ENCODE measurements at regions not wholly inside any gene's neighbourhood (a gene's known extent, or its start where the extent isn't known, plus 50 kb on each side); places are given as distances from the start of the nearest gene placed in this dataset.

- no peaks in the 10 kb centered on the region for H3K36me3 Mint-ChIP-seq (ENCODE audit: low read depth)
- no peaks in the 10 kb centered on the region for H3K79me2 ChIP-seq (replicated peaks; ENCODE audit: insufficient read depth)
- peaks cover 21% of the 10 kb centered on the region for H3K4me1 Mint-ChIP-seq
- DNase-seq (ENCODE audit: low spot score) (no peak), ATAC-seq (no peak)
- H3K27me3 Mint-ChIP-seq (ENCODE audit: insufficient read depth, low read depth, poor library complexity), result peaks cover 6% of the 10 kb centered on the region
- no peaks in the 10 kb centered on the region for H4K20me1 ChIP-seq (replicated peaks; ENCODE audit: insufficient read depth)
- H3K9me2 ChIP-seq (ENCODE audit: insufficient read depth), result 0 out of 2 replicates have a peak, but pooled peaks cover 10% of the 10 kb centered on the region
- no peak for TF ChIP-seq NANOG (IDR thresholded peaks at IDR 0.05; ENCODE audit: borderline replicate concordance)
- TF ChIP-seq STAT1 (IDR thresholded peaks at IDR 0.05; ENCODE audit: unreplicated experiment), result no peak
- TF ChIP-seq EZH2phosphoT487 (IDR thresholded peaks at IDR 0.05; ENCODE audit: unreplicated experiment), result no peak
- TF ChIP-seq CTCF (conservative IDR thresholded peaks at IDR 0.05; ENCODE audit: low read depth in 2 of 2), result no peak
- no peak for TF ChIP-seq ZNF331 (CRISPR knock-in tag; IDR thresholded peaks at IDR 0.05; ENCODE audit: low read depth)
- TF ChIP-seq REST (IDR thresholded peaks at IDR 0.05; ENCODE audit: unreplicated experiment), result no peak
- no peak for TF ChIP-seq EZH2 (IDR thresholded peaks at IDR 0.05; ENCODE audit: low read depth, unreplicated experiment)
- no peak for TF ChIP-seq ZNF114 (CRISPR knock-in tag; IDR thresholded peaks at IDR 0.05)
- no peak for TF ChIP-seq CREB1 (CRISPR knock-in tag; IDR thresholded peaks at IDR 0.05; ENCODE audit: low read depth)
- TF ChIP-seq JUNB (IDR thresholded peaks at IDR 0.05; ENCODE audit: unreplicated experiment), result no peak
- no peak for TF ChIP-seq ZNF462 (CRISPR knock-in tag; IDR thresholded peaks at IDR 0.05)
- TF ChIP-seq ETS1 (IDR thresholded peaks at IDR 0.05), result no peak
- H3K4me3 Mint-ChIP-seq, result no peak overlapping the region
- H3K27me3 ChIP-seq (ENCODE audit: insufficient read depth), result no peaks in the 10 kb centered on the region
- 0 out of 2 replicates have a peak, but pooled peaks cover 9% of the 10 kb centered on the region for H3K4me1 ChIP-seq (ENCODE audit: insufficient read depth)
- peaks cover 3% of the 10 kb centered on the region; the same call in 1 of the 3 replicates for H3K9me3 Mint-ChIP-seq
- H3K36me3 ChIP-seq (ENCODE audit: insufficient read depth), result no peaks in the 10 kb centered on the region
- H3K27ac ChIP-seq (ENCODE audit: low read depth), result no peak overlapping the region
- H3F3A ChIP-seq (replicated peaks; ENCODE audit: low read depth), result no peaks in the 10 kb centered on the region
- H2AFZ ChIP-seq, result peak overlapping the region; percentile 70; the same call in 1 of the 2 replicates
- H3K4me3 ChIP-seq, result no peak overlapping the region
- H3K27ac Mint-ChIP-seq, result no peak overlapping the region
- H3K4me2 ChIP-seq, result no peak overlapping the region
These were observed 60.9 kb upstream of the LANCL2 start for GRCh38 chr7:55304018-55304762.
